ENCODE measurements at regions not wholly inside any gene's neighbourhood (a gene's known extent, or its start where the extent isn't known, plus 50 kb on each side); places are given as distances from the start of the nearest gene placed in this dataset.

GRCh38 chr9:14560194-14560593 is 133.0 kb downstream of the ZDHHC21 start:
- Histone ChIP-seq H3K36me3 (ENCODE audit: control insufficient read depth, insufficient read depth, low read length) (no peaks in the 10 kb centered on the region), H3K9me3 (ENCODE audit: control insufficient read depth, low read length) (no peaks in the 10 kb centered on the region), H3K4me3 (ENCODE audit: insufficient read depth, low read depth, low read length) (no peak overlapping the region), H3K4me1 (ENCODE audit: control insufficient read depth, insufficient read depth, low read length) (peaks cover 8% of the 10 kb centered on the region), H3K27me3 (ENCODE audit: control insufficient read depth, insufficient read depth, low read length, poor library complexity, severe bottlenecking) (no peaks in the 10 kb centered on the region), H3K27ac (ENCODE audit: insufficient read depth, low read depth, low read length, poor library complexity, severe bottlenecking) (no peak overlapping the region)
- WGBS, 2 experiments, result 93 to 96% methylated on average over 2 of the region's 2 CpGs

- H3K36me3 ChIP-seq (ENCODE audit: control insufficient read depth, insufficient read depth, low read length), result no peaks in the 10 kb centered on the region
- whole genome bisulfite sequencing, 2 experiments, result 92 to 99% methylated on average over 4 of the region's 4 CpGs
- H3K27ac ChIP-seq (ENCODE audit: insufficient read depth, low read depth, low read length, poor library complexity, severe bottlenecking), result no peak overlapping the region
- H3K9me3 ChIP-seq (ENCODE audit: control insufficient read depth, low read length), result no peaks in the 10 kb centered on the region
- no peaks in the 10 kb centered on the region for H3K4me1 ChIP-seq (ENCODE audit: control insufficient read depth, insufficient read depth, low read length)
- H3K27me3 ChIP-seq (ENCODE audit: control insufficient read depth, insufficient read depth, low read length, poor library complexity, severe bottlenecking), result no peaks in the 10 kb centered on the region
- H3K4me3 ChIP-seq (ENCODE audit: insufficient read depth, low read depth, low read length), result no peak overlapping the region
Measured at GRCh38 chr9:14554886-14555285, 138.3 kb downstream of the ZDHHC21 start.

- Histone ChIP-seq H3K9me3 (ENCODE audit: control insufficient read depth, low read length) (no peaks in the 10 kb centered on the region), H3K4me1 (ENCODE audit: control insufficient read depth, insufficient read depth, low read length) (peaks cover 2% of the 10 kb centered on the region), H3K27me3 (ENCODE audit: control insufficient read depth, insufficient read depth, low read length, poor library complexity, severe bottlenecking) (no peaks in the 10 kb centered on the region), H3K36me3 (ENCODE audit: control insufficient read depth, insufficient read depth, low read length) (no peaks in the 10 kb centered on the region), H3K4me3 (ENCODE audit: insufficient read depth, low read depth, low read length) (no peak overlapping the region), H3K27ac (ENCODE audit: insufficient read depth, low read depth, low read length, poor library complexity, severe bottlenecking) (no peak overlapping the region)
- WGBS, 2 experiments, result 54% methylated on average over 5 of the region's 5 CpGs
Measured at GRCh38 chr9:14547245-14548060, 145.8 kb downstream of the ZDHHC21 start.

- Histone ChIP-seq H3K4me1 (ENCODE audit: control insufficient read depth, insufficient read depth, low read length) (peaks cover 9% of the 10 kb centered on the region), H3K9me3 (ENCODE audit: control insufficient read depth, low read length) (no peaks in the 10 kb centered on the region), H3K27me3 (ENCODE audit: control insufficient read depth, insufficient read depth, low read length, poor library complexity, severe bottlenecking) (no peaks in the 10 kb centered on the region), H3K36me3 (ENCODE audit: control insufficient read depth, insufficient read depth, low read length) (no peaks in the 10 kb centered on the region), H3K27ac (ENCODE audit: insufficient read depth, low read depth, low read length, poor library complexity, severe bottlenecking) (no peak overlapping the region), H3K4me3 (ENCODE audit: insufficient read depth, low read depth, low read length) (no peak overlapping the region)
- 92 to 94% methylated on average over 4 of the region's 4 CpGs for WGBS, 2 experiments
Measured at GRCh38 chr9:14546693-14547092, 146.5 kb downstream of the ZDHHC21 start.

- WGBS, 2 experiments, result 12 to 19% methylated on average over 4 of the region's 4 CpGs
Measured at GRCh38 chr9:14542071-14542470, 151.2 kb downstream of the ZDHHC21 start.

GRCh38 chr9:14538526-14538925 is 154.7 kb downstream of the ZDHHC21 start:
- no peak overlapping the region for H3K27ac ChIP-seq (ENCODE audit: insufficient read depth, low read depth, low read length, poor library complexity, severe bottlenecking)
- H3K4me1 ChIP-seq (ENCODE audit: control insufficient read depth, insufficient read depth, low read length), result peaks cover 17% of the 10 kb centered on the region
- H3K9me3 ChIP-seq (ENCODE audit: control insufficient read depth, low read length), result no peaks in the 10 kb centered on the region
- no peaks in the 10 kb centered on the region for H3K27me3 ChIP-seq (ENCODE audit: control insufficient read depth, insufficient read depth, low read length, poor library complexity, severe bottlenecking)
- H3K4me3 ChIP-seq (ENCODE audit: insufficient read depth, low read depth, low read length), result no peak overlapping the region
- H3K36me3 ChIP-seq (ENCODE audit: control insufficient read depth, insufficient read depth, low read length), result no peaks in the 10 kb centered on the region
- 91 to 94% methylated on average over 4 of the region's 4 CpGs for WGBS, 2 experiments

More at GRCh38 chr9:14542071-14542470, 151.2 kb downstream of the ZDHHC21 start:
- Histone ChIP-seq H3K27me3 (ENCODE audit: control insufficient read depth, insufficient read depth, low read length, poor library complexity, severe bottlenecking) (no peaks in the 10 kb centered on the region), H3K27ac (ENCODE audit: insufficient read depth, low read depth, low read length, poor library complexity, severe bottlenecking) (peak overlapping the region; percentile 23), H3K4me3 (ENCODE audit: insufficient read depth, low read depth, low read length) (no peak overlapping the region), H3K4me1 (ENCODE audit: control insufficient read depth, insufficient read depth, low read length) (peaks cover 17% of the 10 kb centered on the region), H3K36me3 (ENCODE audit: control insufficient read depth, insufficient read depth, low read length) (no peaks in the 10 kb centered on the region), H3K9me3 (ENCODE audit: control insufficient read depth, low read length) (no peaks in the 10 kb centered on the region)

- H3K27ac ChIP-seq (ENCODE audit: insufficient read depth, low read depth, low read length, poor library complexity, severe bottlenecking), result no peak overlapping the region
- WGBS, 2 experiments, result 84 to 85% methylated on average over 12 of the region's 12 CpGs
- H3K4me3 ChIP-seq (ENCODE audit: insufficient read depth, low read depth, low read length), result no peak overlapping the region
- H3K9me3 ChIP-seq (ENCODE audit: control insufficient read depth, low read length), result no peaks in the 10 kb centered on the region
- no peaks in the 10 kb centered on the region for H3K27me3 ChIP-seq (ENCODE audit: control insufficient read depth, insufficient read depth, low read length, poor library complexity, severe bottlenecking)
- H3K36me3 ChIP-seq (ENCODE audit: control insufficient read depth, insufficient read depth, low read length), result no peaks in the 10 kb centered on the region
- H3K4me1 ChIP-seq (ENCODE audit: control insufficient read depth, insufficient read depth, low read length), result peaks cover 5% of the 10 kb centered on the region
Measured at GRCh38 chr9:14535161-14535955, 157.9 kb downstream of the ZDHHC21 start.

GRCh38 chr9:14533867-14534640 is 159.2 kb downstream of the ZDHHC21 start:
- H3K9me3 ChIP-seq (ENCODE audit: control insufficient read depth, low read length), result no peaks in the 10 kb centered on the region
- WGBS, 2 experiments, result 85 to 86% methylated on average over 20 of the region's 20 CpGs
- H3K27ac ChIP-seq (ENCODE audit: insufficient read depth, low read depth, low read length, poor library complexity, severe bottlenecking), result no peak overlapping the region
- H3K36me3 ChIP-seq (ENCODE audit: control insufficient read depth, insufficient read depth, low read length), result no peaks in the 10 kb centered on the region
- peaks cover 11% of the 10 kb centered on the region for H3K4me1 ChIP-seq (ENCODE audit: control insufficient read depth, insufficient read depth, low read length)
- H3K27me3 ChIP-seq (ENCODE audit: control insufficient read depth, insufficient read depth, low read length, poor library complexity, severe bottlenecking), result no peaks in the 10 kb centered on the region
- no peak overlapping the region for H3K4me3 ChIP-seq (ENCODE audit: insufficient read depth, low read depth, low read length)

GRCh38 chr9:14532456-14533115 is 160.6 kb downstream of the ZDHHC21 start:
- Histone ChIP-seq H3K9me3 (ENCODE audit: control insufficient read depth, low read length) (no peaks in the 10 kb centered on the region), H3K27ac (ENCODE audit: insufficient read depth, low read depth, low read length, poor library complexity, severe bottlenecking) (no peak overlapping the region), H3K27me3 (ENCODE audit: control insufficient read depth, insufficient read depth, low read length, poor library complexity, severe bottlenecking) (no peaks in the 10 kb centered on the region), H3K4me1 (ENCODE audit: control insufficient read depth, insufficient read depth, low read length) (peaks cover 8% of the 10 kb centered on the region), H3K4me3 (ENCODE audit: insufficient read depth, low read depth, low read length) (no peak overlapping the region), H3K36me3 (ENCODE audit: control insufficient read depth, insufficient read depth, low read length) (no peaks in the 10 kb centered on the region)
- WGBS, 2 experiments, result 95 to 96% methylated on average over 7 of the region's 7 CpGs

Measured in ectodermal cell (in vitro differentiated cells).